ENCODE measurements at regions not wholly inside any gene's neighbourhood (a gene's known extent, or its start where the extent isn't known, plus 50 kb on each side); places are given as distances from the start of the nearest gene placed in this dataset.

DNA sequence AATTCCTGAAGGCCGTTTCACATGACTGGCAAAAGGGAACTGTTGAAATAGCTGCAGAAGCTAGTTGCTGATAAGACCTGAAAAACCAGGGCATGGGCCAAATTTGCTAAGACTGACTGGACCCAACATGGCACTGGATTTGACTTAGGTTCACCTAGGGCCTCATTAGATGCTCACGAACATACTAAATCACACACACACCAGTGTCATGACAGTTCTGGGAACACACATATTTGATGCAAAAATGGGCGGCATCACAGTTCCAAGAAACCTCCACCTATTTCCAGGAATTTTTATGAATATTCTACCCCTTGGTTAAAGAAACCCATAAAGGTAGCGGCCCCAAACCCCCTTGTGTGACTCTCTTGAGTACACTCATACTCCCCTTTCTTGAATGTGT, 99.6 kb upstream of the OBI1 start:
- TF ChIP-seq CTCF (IDR thresholded peaks at IDR 0.05) (no peak), POLR2A (IDR thresholded peaks at IDR 0.05) (no peak)

Data from adrenal gland (tissue), 5 donors.